ENCODE measurements at regions not wholly inside any gene's neighbourhood (a gene's known extent, or its start where the extent isn't known, plus 50 kb on each side); places are given as distances from the start of the nearest gene placed in this dataset.

DNA sequence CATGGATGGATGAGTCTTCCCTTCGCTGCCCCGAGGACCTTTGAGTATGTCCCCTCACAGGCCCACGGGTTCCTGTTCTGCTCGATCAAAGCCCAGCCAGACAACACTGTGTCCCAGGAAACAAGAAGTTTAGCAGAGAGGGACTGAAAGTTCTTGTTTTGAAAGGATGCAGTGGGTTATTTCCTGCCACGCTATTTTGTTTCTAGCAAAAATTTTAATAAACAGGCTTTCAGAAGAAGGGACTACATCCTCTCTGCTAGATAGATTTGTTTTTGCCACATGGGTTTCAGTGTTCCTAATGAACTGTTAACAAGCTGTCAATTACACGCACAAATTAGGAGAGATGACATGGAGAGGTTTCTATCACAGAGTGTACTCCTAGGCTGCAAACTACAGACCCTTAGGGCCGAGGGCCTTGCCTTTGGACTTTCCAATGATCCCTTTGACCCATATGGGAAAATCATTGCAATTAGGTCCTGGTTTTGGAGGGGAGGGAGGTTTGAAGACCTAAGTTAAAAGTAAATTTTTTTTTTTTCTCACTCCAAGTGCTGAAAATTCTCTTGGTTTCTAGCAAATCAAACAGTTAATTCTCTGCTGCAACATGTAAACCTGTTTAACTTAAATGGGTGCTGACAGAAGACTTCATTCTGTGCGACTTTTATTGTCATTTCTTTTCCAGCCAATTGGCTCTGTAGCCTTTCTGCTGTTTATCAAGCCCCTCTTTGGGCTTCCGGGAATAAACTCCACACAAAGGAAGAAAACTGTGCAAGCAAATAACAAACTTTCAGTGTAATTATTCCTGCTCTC lies 81.4 kb downstream of the RCN1 start:
- H3K4me3 ChIP-seq (ENCODE audit: low read length) = no peak overlapping the region
- no peak for DNase-seq (ENCODE audit: low read depth)
- TF ChIP-seq, protein P1, sequence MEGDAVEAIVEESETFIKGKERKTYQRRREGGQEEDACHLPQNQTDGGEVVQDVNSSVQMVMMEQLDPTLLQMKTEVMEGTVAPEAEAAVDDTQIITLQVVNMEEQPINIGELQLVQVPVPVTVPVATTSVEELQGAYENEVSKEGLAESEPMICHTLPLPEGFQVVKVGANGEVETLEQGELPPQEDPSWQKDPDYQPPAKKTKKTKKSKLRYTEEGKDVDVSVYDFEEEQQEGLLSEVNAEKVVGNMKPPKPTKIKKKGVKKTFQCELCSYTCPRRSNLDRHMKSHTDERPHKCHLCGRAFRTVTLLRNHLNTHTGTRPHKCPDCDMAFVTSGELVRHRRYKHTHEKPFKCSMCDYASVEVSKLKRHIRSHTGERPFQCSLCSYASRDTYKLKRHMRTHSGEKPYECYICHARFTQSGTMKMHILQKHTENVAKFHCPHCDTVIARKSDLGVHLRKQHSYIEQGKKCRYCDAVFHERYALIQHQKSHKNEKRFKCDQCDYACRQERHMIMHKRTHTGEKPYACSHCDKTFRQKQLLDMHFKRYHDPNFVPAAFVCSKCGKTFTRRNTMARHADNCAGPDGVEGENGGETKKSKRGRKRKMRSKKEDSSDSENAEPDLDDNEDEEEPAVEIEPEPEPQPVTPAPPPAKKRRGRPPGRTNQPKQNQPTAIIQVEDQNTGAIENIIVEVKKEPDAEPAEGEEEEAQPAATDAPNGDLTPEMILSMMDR (IDR thresholded peaks at IDR 0.05; ENCODE audit: insufficient read depth, low read depth, low read length, missing control alignments) = no peak

DNA sequence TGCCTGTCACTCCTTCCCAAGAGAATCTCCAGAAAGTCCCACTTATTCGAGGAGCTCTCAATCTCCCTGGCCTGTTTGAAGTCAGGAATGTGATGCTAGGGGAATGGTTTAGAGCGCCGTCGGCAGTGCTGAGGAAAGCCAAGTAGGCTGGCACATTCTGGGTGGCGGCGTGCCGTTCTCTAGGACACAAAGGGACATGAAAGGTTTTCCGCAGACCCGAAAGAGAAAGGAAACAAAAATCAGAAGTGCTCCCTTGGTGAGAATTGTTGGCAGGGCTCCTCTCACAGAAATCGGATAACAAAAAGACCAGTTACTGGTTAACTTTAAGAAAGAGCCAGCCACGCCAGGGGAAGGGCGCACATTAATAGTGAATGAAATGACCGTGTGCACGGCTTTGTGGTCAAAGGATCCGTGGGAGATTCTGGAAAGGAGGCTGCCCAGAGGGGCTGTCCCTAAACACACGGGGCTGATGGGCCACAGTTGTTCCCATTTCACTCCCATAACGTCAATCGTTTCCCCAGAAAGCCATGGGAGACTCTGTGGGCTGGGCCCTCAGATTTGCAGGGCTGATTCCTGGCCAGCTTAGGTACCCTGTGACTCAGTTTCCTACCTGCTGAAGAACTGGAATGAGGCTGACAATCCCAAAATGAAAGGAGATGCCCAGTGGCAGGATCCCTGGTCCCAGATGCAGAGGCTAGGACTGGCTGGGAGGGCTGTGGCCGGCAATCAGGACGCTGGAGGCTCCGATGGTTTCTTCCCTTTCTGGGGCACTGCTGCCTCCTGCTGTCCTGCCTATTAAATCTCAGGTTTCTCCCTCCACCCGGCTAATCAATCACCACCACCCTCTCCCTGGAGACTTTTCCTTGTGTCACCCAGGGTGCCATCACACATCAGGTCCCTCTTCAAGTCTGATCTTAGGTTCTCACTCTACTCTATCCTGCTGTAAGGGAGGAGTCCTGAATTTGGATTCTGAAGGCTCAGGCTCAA lies 82.3 kb downstream of the RCN1 start:
- peak; percentile 71 for DNase-seq (ENCODE audit: low read depth)
- TF ChIP-seq, protein P1 (IDR thresholded peaks at IDR 0.05; ENCODE audit: insufficient read depth, low read depth, low read length, missing control alignments) = peak; percentile 72
- H3K4me3 ChIP-seq (ENCODE audit: low read length) = peak overlapping the region; percentile 5

DNA sequence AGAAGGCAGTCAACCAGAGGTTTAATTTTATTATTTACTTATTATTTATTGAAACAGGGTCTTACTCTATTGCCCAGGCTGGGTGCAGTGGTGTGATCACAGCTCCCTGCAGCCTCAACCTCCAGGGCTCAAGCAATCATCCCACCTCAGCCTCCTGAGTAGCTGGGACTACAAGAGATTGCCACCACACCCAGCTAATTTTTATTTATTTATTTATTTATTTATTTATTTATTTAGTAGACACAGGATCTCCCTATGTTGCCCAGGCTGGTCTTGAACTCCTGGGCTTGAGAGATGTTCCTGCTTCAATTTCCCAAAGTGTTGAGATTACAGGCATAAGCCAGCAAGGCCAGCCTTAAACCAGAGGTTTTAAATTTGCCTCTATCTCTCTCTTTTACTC lies 83.1 kb downstream of the RCN1 start:
- no peak for DNase-seq (ENCODE audit: low read depth)
- H3K4me3 ChIP-seq (ENCODE audit: low read length) = no peak overlapping the region
- TF ChIP-seq, protein P1 (IDR thresholded peaks at IDR 0.05; ENCODE audit: insufficient read depth, low read depth, low read length, missing control alignments) = no peak

DNA sequence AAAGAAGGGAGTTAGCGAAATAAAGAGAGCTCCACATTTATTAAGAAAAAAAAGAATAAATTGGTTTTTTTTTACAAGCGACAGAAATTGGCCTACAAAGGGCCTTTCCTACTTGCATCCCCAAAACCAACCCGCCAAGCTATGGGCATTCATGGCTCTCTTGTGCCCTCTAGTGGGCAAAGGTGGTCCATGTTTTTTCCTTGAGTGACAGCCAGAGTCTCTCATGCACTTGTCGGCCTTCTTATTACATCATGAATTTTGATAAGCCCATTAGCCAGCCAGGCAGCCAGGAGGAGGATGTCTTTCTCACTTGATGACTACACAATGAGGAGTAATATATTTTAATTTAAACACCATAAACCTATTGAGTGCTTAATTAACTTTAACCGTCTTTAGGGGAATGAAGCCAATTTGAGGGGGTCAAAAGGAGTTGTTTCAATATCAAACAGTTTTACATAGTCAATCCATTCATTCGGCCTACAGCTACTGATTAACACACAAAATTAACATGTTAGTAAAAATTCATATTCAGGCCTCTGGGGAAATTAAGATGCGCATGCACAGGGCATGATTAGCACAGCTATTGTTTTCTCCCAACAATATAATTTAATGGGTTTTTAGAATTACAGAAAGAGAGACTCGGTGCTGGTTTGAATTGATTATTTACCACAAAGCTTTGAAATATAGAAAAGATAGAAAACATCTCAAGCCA lies 85.5 kb downstream of the RCN1 start:
- no peak overlapping the region for H3K4me3 ChIP-seq (ENCODE audit: low read length)
- DNase-seq (ENCODE audit: low read depth) = peak; percentile 85
- TF ChIP-seq, protein P1 (IDR thresholded peaks at IDR 0.05; ENCODE audit: insufficient read depth, low read depth, low read length, missing control alignments) = peak; percentile 91

DNA sequence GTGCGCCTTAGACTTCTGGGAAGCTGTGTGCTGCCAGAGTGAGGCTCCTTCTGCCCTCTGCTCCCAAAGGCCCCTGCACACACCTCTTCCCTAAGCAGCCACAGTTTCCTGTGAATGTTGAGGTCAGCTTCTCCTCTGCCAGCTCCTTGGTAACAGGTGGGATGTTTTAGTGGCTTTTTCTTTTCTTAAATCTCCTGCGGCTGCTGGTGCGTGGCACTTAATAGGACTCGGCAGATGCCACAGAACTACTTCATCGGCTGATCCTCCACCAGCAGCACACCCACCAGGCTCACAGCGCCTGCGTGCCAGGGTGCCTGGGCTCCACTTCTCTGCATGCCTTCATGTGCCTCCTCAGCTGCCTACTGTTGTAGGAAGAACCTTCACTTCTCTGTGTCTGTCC lies 87.8 kb downstream of the RCN1 start:
- TF ChIP-seq, protein P1 (IDR thresholded peaks at IDR 0.05; ENCODE audit: insufficient read depth, low read depth, low read length, missing control alignments) = no peak
- no peak for DNase-seq (ENCODE audit: low read depth)
- H3K4me3 ChIP-seq (ENCODE audit: low read length) = no peak overlapping the region

DNA sequence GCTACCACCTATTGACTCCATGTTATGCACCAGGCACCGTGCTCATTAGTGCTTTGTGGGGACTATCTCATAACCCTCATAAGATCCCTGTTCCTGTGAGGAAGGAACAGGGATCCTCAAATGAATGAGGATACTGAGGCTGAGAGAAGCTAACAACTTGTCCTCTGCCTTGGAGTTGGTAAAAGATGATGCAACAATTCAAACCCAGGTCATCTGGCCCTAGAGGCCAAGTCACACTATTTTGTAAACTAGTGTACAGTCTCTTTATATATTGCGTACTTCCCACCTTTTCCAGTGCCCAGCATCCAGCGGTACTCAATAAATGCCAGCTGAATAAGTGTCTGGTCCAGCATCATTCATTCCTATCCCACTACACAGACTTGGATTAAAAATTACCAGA lies 92.6 kb downstream of the RCN1 start:
- no peak overlapping the region for H3K4me3 ChIP-seq (ENCODE audit: low read length)
- TF ChIP-seq, protein P1 (IDR thresholded peaks at IDR 0.05; ENCODE audit: insufficient read depth, low read depth, low read length, missing control alignments) = no peak
- no peak for DNase-seq (ENCODE audit: low read depth)

Data from epithelial cell of esophagus (primary cell).